Lung microvascular endothelial cell (primary cell): ENCODE measurements at regions not wholly inside any gene's neighbourhood (a gene's known extent, or its start where the extent isn't known, plus 50 kb on each side); places are given as distances from the start of the nearest gene placed in this dataset.
"Not testable (repeated sequence)": the region's sequence is repeated elsewhere in the genome, so short reads cannot be mapped to it uniquely, and the experiment has no call there.

Experiments used
- DNase-seq, 2 donors: peaks; one replicate each; pipeline versions ENCODE4 v3.0.0 to v3.0.0-alpha.2; 2010; ENCODE audit warnings: low read depth in 2 of 2

DNA sequence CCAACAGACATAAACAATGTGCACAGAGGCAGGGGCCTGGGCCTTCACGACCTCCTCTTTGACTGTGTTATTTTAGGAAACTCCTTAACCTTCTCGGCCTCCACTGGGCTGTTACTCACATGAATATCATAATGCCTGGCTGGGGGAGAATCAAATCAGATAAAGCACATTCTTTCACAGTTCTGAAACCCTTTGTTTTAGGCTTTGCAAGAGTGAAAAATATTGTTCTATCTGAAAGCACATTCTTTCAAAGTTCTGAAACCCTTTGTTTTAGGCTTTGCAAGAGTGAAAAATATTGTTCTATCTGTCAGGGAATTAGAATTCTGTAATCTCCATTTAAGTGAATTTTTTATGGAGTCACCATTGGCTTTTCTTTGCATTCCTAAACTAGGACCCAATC is 50.7 kb upstream of the SYNDIG1 start:
- no peak for DNase-seq

DNA sequence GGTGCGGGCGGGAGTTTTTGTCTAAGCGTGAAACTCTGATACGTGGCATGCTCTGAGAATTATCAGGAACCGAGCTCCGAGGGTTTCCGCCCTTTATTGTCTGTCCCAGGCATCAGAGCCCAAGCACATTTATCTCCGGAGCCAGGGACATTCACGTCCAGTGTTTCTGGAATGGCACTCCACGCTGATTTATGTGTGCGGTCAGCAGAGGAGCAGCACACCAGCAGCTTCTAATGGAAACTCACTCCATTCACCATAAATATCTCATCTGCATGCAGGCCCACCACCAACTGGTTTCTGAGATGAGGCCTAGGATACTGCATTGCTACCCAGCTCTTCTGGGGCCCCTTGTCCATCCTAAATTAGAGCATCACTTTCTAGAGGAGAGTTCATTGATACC is 51.9 kb upstream of the SYNDIG1 start:
- DNase-seq: no peak

DNA sequence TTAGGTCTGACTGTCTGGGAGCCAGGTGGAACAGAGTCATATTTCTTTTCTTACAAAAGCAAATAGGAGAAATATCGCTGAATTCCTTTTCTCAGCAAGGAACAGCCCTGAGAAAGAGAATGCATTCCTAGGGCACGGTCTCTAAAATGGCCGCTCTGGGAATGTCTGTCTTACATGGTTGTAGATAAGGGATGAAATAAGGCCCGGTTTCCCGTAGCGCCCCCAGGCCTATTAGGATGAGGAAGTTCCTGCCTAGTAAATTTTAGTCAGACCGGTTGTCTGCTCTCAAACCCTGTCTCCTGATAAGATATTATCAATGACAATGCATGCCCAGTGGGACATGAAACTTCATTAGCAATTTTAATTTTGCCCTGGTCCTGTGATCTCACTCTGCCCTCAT is 54.0 kb upstream of the SYNDIG1 start:
- not testable (repeated sequence) for DNase-seq

DNA sequence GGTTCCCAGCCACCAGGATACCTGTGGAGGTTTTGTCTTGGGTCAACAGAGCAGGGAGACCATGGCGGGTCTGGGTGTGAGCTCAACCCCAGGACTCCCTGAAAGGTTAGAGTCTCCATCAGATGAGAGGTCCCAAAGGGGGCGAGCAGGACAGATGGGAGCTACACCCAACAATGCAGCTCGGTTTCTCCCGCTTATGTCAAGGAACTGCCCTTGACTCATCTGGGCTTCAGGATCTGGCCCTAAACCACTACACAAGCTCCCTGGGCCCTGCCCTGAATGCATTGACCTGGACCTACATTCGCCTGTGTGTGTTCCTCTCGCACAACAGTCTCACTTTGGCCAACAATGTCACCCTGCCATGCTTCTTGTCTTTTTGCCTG is 57.6 kb upstream of the SYNDIG1 start:
- no peak for DNase-seq

DNA sequence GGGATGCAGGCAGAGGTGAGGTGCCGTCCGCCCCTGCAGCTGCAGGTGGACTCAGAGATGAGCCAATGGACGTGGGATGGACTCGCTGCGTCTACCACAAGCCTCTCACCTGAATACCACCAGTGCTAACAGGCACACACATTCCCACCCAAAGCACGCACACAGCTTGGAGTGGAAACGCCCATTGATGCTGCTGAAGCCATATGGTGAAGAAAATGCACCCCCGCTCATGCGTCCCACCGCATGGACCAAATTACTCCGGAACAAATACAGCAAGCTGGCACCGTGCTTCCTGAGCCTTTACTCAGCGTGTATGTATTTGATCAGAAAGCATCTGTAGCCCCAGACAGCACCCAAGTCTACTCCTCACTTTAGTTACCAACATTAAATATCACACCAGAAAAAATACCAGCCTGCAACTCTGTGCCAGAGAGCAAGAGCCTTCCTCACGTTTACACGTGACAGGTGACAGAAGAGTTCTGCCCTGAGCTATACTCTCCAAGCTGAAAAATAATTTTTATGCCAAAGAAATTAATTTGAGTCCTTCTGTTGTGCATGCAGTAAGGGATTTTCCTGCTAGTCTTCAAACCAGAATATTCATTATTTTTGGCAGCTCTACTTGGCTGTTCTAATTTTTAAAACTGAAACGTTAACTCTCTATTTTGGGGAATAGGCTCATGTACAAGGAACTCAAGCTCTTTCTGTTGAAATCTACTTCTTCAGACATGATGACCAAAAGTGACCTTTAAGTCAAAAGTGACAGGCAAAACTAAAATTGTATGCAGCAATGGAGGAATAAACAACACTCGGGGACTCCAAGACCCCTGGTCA is 58.2 kb upstream of the SYNDIG1 start:
- no peak for DNase-seq

DNA sequence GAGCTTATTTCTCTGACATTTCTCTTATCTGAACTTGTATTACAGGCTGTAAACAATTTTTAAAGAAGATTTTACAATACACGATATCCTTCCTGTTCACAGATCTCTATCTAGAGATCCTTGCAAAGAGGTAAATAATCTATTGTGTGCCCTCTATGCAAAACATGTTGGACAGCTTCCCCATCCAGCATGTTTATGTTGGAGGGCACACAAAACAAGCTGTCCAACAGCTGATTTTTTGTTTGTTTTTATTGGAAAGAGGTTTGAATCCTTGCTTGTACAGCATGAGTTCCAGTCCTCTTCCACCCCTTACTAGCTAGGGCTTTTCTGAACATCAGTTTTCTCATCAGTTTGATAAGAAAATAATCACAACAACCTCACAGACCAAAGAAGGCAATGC is 62.3 kb upstream of the SYNDIG1 start:
- peak in 1 of 2 donors; percentile 15 for DNase-seq

DNA sequence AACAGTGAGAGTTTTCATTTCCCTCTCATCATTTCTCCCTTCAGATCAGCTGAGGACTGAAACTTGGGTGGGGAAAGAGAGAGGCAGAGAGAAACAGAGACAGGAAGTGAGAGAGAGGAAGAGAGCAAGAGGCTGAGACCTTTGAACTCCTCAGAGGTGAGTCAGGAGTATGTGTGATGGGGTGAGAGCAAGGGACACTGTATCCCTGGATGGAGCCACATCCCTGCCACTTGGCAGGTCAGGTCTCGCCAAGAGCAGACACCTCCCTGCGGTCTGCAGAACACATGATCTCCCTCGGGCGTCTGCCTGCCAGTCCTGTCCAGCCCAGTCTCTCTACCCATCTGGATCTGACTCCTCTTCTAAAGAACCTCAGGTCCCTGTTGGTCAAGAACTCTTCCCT is 62.7 kb upstream of the SYNDIG1 start:
- DNase-seq: no peak

DNA sequence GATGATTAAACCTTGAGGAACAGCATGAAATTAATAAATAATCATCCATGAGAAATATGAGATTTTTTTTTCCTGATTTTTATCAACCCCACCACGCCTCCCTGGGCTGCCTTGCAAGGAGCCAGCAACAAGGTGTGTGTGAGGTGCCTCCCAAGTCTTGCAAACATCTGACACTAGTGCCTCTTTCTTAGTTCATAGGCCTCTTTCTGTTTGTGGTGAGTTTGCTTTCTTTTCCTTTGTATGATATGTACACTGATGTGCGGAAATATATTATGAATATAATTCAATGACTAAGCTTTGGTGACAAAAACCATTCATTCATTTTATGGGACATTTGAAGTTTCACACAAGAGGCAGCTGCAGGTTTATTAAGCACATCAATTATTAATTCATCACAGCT is 63.2 kb upstream of the SYNDIG1 start:
- DNase-seq: no peak

DNA sequence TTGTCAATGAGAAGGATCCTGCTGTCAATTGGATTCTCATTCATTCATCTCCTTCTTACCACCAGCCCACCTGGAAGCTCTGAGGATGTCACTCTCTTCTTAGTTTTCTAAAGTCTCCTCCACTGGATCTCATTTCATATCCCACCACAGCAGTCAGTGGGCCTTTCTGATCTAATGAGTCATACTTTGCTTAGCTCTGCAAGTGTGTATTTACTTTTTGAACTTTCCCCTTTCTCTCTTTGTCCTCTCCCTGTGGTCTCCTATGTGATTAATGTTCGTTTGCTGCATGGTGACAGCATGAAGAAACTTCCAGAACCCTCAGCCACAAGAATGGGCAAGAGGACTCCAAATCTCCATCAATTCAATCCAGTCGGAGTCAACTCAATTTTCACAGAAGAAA is 63.6 kb upstream of the SYNDIG1 start:
- no peak for DNase-seq

DNA sequence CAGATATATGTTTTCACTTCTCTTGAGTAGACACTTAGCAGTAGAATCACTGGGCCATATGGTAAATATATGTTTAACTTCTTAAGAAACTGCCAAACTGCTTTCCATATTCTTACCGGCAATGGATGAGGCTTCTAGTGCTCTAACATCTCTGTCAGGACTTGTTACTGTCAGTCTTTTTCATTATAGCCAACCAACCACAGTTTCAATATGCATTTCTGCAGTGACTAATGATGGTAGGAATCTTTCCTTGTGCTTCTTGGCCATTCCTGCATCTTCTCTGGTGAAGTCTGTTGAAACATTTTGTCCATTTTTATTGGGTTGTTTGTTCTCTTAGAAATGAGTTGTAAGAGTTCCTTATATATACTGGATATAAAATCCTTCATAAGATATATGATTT is 66.0 kb upstream of the SYNDIG1 start:
- DNase-seq: no peak

DNA sequence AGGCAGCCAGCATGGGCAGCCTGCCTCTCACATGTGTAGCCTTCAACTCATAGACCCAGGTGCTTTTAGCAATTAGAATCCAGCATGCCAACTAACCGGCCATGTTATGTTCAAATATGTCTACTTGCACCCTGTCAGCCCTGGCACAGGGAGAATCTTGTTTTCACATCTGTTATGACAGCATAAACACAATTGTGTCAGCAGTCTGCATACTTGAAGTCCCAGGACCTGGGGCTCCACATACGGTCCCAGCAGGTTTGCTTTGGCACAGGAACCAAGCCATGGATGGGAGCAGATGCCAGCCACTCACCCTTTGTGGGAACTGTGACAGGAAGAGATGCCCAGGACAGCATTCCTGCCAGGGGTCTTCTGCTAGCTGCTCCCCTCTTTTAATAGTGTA is 67.2 kb upstream of the SYNDIG1 start:
- DNase-seq: no peak

DNA sequence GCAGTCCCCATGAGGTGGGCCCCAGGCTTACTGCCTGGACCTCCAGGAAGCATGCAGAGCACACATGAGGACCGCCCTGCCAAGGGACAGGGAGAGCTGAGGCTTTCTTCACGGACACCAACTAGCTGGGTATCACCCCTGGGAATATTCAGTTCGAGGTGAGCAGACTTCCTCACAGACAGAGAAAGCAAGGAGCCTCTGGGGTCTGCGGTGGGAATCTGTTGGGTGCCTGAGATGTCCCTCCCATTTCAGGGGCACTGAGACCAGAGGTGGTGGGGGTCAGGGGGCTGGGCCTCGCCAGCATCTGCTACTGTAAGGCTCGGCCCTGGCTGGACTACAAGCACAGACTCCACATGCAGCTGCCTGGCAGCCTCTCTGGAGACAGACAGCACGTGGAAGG is 74.3 kb upstream of the SYNDIG1 start:
- no peak for DNase-seq

DNA sequence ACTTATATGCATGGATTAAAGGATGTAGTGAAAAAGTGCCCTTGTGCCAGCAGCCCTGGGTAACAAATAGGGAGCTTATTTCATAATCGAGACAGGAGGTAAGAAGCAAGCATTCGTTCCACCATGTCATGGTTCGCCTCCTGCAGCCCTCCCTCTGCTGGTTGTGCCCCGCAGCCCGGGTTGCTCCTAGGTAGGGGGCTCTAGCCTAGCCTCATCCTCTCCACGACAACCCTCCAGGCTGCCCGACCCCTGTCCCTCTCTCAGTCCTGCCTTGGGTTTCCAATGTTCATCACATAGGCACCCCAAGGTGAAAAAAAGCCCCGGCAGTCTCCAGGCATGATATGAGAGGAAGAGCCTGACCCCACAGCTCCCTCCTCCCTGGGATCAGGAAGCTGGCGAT is 75.5 kb upstream of the SYNDIG1 start:
- DNase-seq: no peak

DNA sequence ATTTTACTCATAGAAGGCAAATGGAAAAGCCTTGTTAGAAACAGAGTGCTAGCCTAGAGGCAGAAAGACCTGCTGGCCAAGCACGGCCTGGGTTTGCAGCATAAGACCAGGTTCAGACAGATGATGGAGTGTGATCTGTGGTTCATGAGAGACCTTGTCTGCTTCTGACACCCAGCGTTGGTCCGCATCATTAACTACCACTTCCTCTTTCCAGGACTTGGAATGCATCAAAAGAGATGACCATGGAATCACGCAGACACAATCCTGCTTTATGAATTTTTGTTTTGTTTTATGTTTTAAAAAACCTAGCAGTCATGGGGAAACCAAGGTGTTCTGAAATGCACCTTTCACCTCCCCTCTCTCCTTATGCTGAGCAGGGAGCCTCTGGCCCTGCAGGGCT is 76.8 kb upstream of the SYNDIG1 start:
- no peak for DNase-seq

DNA sequence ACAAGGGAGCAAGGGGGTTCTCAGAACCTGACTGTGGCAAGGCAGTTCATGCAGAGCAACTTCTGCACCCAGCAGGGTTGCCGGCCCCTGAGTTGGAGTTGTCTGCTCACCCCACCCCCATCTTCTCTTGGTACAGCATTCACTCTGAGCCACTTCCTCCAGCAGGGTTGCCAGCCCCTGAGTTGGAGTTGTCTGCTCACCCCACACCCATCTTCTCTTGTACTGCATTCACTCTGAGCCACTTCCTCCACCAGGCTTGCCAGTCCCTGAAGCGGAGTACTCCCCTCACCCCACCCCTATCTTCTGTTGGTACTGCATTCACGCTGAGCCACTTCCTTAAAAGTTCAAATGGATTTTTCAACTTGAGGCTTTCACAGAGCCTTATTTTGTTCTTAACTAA is 79.7 kb upstream of the SYNDIG1 start:
- DNase-seq: no peak

DNA sequence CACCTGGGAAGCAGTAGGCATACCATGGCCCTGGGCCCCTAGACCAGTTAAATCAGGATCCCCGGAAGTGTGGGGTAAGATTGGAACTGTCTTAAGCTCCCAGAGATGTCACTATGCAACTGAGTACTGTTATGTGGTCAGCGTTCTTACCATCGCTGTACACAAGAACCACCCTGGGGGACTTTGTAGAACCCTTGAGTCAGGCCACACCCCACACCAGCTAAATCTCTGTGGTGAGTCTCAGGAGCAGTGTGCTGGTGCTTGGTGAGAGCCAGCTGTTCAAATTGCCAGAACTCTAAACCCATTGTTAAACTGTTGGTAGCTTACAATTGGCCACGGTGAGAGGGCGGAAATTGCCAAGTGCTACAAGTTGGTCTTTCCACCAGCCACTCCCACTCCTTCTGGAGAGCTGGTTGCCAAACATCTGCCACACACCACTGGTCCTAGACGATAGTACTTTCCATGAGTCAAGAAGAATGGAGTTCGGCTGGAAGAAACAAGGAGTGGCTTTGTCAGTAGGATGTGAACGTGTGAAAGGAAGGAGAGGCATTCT is 80.5 kb upstream of the SYNDIG1 start:
- DNase-seq: no peak

DNA sequence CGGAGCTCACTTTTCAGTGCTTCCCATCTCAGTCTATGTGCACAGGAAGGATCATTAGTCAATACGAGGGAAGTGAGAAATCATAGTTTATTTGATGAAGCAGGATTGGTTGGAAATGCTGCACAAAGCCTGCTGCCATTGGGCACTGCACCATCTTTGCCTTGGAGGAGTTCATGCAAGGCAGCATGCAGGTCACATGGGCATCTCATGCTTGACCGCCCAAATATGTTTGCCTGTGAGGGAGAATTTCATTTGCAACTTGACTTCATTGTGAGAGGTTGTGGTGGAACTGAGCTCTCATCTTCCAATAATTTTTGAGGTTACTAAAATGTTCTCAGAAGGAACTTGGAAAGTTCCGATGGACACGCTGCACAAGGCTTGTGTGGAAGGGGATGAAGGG is 83.9 kb upstream of the SYNDIG1 start:
- no peak for DNase-seq

DNA sequence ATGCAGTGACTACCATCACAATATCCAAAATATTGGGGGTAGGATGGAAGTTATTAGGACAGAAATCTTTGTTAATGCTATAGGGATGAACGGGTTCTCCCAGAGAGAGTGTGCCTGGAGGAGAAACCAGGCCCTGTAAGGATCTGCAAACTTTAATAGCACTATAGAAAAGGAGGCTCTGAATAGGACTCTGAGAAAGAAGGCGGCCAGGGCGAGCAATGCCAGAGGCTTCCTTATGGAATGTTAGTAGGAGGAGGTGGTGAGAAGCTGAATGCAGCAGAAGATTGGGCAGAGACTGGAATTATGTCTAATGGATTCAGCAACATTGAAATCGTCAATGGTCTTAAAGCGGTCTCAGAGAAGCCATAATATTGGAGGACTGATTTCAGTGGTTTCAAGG is 84.6 kb upstream of the SYNDIG1 start:
- no peak for DNase-seq

DNA sequence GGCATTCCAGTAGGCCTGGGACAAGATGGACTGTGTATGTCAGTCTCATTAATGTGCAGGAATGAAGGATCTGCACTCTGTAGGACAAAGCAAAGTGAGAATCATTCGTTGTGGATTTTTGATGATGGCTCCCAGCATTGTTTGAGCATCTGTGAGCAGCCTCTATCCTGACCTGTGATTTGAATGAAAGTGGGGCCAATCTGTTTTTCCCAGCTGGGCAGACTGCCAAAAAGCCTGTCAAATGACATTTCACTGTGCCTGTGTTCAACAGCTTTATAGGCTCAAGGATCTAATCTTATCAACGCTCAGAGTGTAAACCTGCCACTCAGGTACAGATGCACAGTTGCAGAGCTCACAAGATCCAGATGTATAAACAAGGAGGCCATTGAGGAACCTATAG is 86.7 kb upstream of the SYNDIG1 start:
- DNase-seq: no peak

DNA sequence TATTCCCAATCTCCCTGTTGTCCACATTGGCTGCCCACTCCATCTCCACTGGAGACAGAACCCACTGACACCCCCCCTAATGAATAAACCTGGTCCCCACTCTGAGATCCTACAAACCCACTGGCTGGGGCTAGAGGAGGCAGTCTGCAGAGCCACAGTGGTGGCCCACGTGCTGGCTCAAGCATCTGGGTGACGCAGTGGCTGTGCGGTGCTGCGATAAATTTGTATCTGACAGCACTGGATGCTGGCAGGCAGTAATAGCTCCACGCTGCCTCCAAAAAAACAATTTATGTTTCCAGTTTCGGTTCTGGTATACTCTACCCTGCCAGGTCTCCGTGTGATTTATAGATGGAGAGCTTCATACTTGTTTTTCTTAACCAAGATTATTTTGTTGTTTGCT is 87.1 kb upstream of the SYNDIG1 start:
- DNase-seq: no peak

DNA sequence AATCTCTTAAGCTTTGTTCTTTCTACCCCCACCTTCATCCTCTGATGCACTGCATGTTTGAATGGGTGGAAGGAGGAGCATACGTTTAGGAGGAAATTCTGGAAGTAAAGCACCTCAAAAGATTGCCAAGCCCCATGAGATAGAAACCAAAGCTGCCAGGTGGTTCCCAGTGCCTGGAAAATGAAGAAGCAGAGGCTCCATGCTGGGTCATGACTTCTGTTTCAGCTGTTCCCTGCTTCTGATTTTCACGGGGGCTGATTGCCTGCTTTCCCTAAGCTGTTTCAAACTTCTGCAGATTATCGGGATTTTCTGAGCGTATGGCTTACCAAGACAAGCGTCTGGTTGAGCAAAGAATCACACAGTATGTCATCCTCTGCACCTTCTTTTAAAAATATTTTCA is 87.5 kb upstream of the SYNDIG1 start:
- DNase-seq: no peak

DNA sequence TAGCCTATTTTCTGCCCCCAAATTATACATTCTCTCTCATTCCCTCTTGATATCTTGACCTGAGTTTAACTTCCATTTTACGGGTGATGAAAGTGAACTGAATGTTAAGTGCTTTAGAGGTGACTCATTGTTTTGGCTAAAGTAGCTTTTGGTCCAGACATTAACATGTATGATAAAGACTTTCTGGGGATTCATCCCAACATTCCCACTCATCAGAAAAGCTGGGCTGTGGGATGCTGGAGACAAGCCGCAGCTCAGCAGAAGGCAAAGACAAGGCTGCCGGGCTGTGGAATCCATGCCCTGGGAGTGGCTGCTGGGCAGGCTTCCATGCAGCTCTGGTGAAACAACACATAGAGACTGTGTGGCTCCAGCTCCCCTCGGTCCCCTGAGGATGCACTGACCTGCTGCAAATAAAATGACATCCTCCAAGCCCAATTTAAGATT is 89.9 kb upstream of the SYNDIG1 start:
- DNase-seq: no peak

DNA sequence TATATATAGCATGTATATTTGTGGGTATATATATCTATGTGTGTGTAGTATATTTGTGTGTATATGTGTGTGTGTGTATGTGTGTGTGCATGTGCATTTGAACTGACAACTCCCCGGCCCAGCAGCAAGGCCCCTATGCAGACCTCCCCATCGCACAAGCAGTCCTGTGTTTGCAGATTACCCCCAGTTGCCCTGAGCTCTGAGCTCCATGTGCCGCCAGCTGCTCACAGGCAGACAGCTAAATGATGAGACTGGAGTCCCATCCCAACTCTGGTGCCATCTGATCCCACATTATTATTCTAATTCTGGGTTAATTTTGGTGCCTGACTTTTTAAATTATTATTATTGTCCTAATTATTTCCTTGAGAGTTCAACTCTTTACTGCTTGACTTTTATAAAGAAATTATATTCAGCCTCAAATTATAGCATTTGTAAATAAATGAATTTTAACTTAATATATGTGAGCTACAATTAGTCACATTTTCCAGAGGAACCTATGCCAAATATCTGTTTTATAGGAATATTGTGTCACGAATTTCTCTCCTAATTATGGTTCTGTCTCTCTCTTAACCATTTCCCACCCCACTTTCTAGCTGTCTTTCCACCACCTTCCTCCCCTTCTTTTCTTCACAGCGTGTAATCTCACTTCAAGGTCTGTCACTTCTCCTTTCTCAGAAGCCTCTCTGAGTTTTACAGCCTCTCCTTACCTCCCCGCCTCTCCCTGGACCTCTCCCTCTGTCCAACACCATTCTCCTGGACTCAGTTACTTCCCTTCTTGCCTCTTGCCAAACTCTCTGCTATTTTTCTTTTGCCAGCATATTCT is 90.6 kb upstream of the SYNDIG1 start:
- DNase-seq: no peak
